Activated B cell treated with CpG ODN at 0.5 μM for 24 hours (primary cell): ENCODE measurements at regions not wholly inside any gene's neighbourhood (a gene's known extent, or its start where the extent isn't known, plus 50 kb on each side); places are given as distances from the start of the nearest gene placed in this dataset.

Experiments
- ATAC-seq: fragments of 200-7000 bp; cut with Tn5 transposase; one replicate; pipeline ENCODE4 v1.10.0; 2021; ENCODE audit warnings: low read depth, mild to moderate bottlenecking, moderate library complexity
- CTCF ChIA-PET: fragments of 350-600 bp; sonication (Branson Sonifier 250); formaldehyde crosslinking; loops from one replicate; lab custom pipeline; 2021; ENCODE audit warnings: antibody characterized with exemption; lab: Charles Lee
- POLR2A ChIA-PET: fragments of 350-600 bp; sonication (Branson Sonifier 250); formaldehyde crosslinking; loops from one replicate; lab custom pipeline; 2021; ENCODE audit warnings: antibody characterized with exemption; lab: Charles Lee
- DNase-seq: peaks from one replicate; pipeline ENCODE4 v3.0.0; 2022
- H3K27ac Mint-ChIP-seq: one replicate; pipeline ENCODE4 v1.8.0; 2020; ENCODE audit warnings: mixed read lengths
- H3K27me3 Mint-ChIP-seq: one replicate; pipeline ENCODE4 v1.8.0; 2021; ENCODE audit warnings: mixed read lengths
- H3K36me3 Mint-ChIP-seq: one replicate; pipeline ENCODE4 v1.8.0; 2021; ENCODE audit warnings: low read depth, mixed read lengths
- H3K4me1 Mint-ChIP-seq: one replicate; pipeline ENCODE4 v1.8.0; 2021; ENCODE audit warnings: mixed read lengths
- H3K4me3 Mint-ChIP-seq: one replicate; pipeline ENCODE4 v1.8.0; 2020; ENCODE audit warnings: mild to moderate bottlenecking, mixed read lengths
- H3K9me3 Mint-ChIP-seq: one replicate; pipeline ENCODE4 v1.8.0; 2020; ENCODE audit warnings: mixed read lengths
- CTCF ChIP-seq: fragments of 200-600 bp; IDR thresholded peaks from one replicate; pipeline ENCODE4 v1.8.0; 2022; ENCODE audit warnings: antibody characterized with exemption, mild to moderate bottlenecking
- intact Hi-C: fragments of 100-400 bp; cut with micrococcal nuclease; formaldehyde crosslinking; loops from one replicate; pipeline ENCODE4 v1.15.1; 2024

DNA sequence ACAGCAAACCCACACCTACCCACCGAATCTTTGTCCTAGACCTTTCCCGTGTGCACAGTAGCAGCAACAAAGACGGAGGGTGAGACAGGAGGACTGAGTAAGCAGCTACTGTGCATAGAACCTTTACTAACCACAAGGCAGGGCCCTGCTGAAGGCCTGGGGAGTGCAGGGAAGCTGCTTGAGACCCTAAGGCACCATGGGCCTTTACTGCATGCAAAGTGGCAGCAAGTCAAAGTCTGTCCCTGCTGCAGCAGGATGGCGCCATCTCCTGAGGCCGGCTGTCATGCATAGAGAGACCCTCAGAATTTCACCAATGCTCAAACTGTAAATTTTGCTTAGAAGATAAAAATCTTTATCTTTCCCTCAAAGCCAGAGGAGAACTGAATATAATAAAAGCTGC is 610.5 kb downstream of the ACTR3B start:
- Mint-ChIP-seq H3K36me3 (no peaks in the 10 kb centered on the region), H3K4me3 (no peak overlapping the region), H3K9me3 (peaks cover 12% of the 10 kb centered on the region), H3K27me3 (no peaks in the 10 kb centered on the region), H3K4me1 (no peaks in the 10 kb centered on the region), H3K27ac (no peak overlapping the region)
- no peak for TF ChIP-seq CTCF
- intact Hi-C loops: no loop called here
- ChIA-PET POLR2A (no interaction called here), CTCF (no interaction called here)
- ATAC-seq (no peak), DNase-seq (no peak)

- POLR2A ChIA-PET: no interaction called here
- Mint-ChIP-seq H3K4me1 (no peaks in the 10 kb centered on the region), H3K4me3 (no peak overlapping the region), H3K27me3 (no peaks in the 10 kb centered on the region), H3K27ac (no peak overlapping the region), H3K36me3 (no peaks in the 10 kb centered on the region), H3K9me3 (peaks cover 2% of the 10 kb centered on the region)
- TF ChIP-seq CTCF: no peak
- no peak for ATAC-seq
- intact Hi-C loops: no loop called here
- no peak for DNase-seq
- CTCF ChIA-PET: no interaction called here
These were observed 621.1 kb downstream of the ACTR3B start for GRCh38 chr7:153380636-153381035.

- H3K4me3 Mint-ChIP-seq: no peak overlapping the region
- no peak for TF ChIP-seq CTCF
- H3K27me3 Mint-ChIP-seq: no peaks in the 10 kb centered on the region
- no peak overlapping the region for H3K27ac Mint-ChIP-seq
- intact Hi-C loops: no loop called here
- no peaks in the 10 kb centered on the region for H3K36me3 Mint-ChIP-seq
- DNase-seq (no peak), ATAC-seq (no peak)
- peaks cover 2% of the 10 kb centered on the region for H3K9me3 Mint-ChIP-seq
- no peaks in the 10 kb centered on the region for H3K4me1 Mint-ChIP-seq
- CTCF ChIA-PET: no interaction called here
- POLR2A ChIA-PET: no interaction called here
These were observed 621.9 kb downstream of the ACTR3B start for GRCh38 chr7:153381275-153382040.

DNA sequence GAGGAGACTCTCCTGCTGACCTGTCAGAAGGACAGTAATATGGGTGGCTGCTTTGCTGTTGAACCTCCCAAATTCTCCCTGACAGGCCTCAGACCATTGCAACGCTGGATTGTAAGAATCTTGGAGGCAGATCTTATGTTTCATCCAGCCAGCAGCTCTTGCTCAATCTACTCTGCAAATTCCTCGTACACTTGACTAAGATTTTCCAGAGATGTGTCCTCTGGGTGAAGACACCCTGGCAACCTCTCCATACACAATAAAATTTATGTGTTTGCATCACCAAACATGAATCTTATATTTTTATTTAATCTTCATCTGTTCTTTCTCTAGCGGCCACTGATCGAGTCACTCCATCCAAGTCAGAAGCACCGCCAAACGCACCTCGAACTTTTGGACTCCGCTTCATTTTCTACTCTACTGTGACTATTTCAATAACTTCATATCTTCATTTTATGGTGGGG is 623.1 kb downstream of the ACTR3B start:
- H3K4me3 Mint-ChIP-seq: no peak overlapping the region
- H3K27ac Mint-ChIP-seq: no peak overlapping the region
- ChIA-PET CTCF (no interaction called here), POLR2A (no interaction called here)
- H3K36me3 Mint-ChIP-seq: no peaks in the 10 kb centered on the region
- no peak for TF ChIP-seq CTCF
- no peaks in the 10 kb centered on the region for H3K4me1 Mint-ChIP-seq
- DNase-seq (no peak), ATAC-seq (no peak)
- peaks cover 2% of the 10 kb centered on the region for H3K9me3 Mint-ChIP-seq
- intact Hi-C loops: no loop called here
- no peaks in the 10 kb centered on the region for H3K27me3 Mint-ChIP-seq

DNA sequence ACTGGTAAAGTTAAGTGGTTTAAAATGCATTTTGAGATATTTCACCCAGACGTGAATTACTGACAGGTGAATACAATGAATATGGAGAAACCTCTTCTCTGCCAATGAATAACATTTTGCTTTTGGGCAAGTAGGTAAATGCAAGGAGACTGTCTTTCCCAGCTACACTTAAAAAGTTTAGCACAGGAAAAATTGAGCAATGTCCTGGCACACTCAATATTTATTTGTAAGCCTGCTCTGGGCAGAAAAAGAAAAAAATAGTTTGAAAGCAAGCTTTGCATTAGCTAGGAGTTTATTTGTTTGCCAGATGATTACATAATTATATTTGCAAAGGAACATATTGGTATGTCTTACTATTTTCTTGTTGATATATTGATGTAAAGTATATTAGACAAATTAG is 624.2 kb downstream of the ACTR3B start:
- Mint-ChIP-seq H3K27ac (no peak overlapping the region), H3K4me3 (no peak overlapping the region), H3K4me1 (no peaks in the 10 kb centered on the region), H3K36me3 (no peaks in the 10 kb centered on the region), H3K27me3 (no peaks in the 10 kb centered on the region), H3K9me3 (peaks cover 2% of the 10 kb centered on the region)
- ChIA-PET POLR2A (no interaction called here), CTCF (no interaction called here)
- TF ChIP-seq CTCF: no peak
- intact Hi-C loops: no loop called here
- no peak for DNase-seq
- no peak for ATAC-seq
